D721Med (cell line): ENCODE measurements at regions not wholly inside any gene's neighbourhood (a gene's known extent, or its start where the extent isn't known, plus 50 kb on each side); places are given as distances from the start of the nearest gene placed in this dataset.

Experiments
- DNase-seq: peaks from one replicate; pipeline ENCODE4 v3.0.0; 2011; ENCODE audit warnings: low spot score; ENCODE audit not compliant: insufficient read length
- FAIRE-seq: peaks from 2 replicates; lab custom pipeline; 2011; peaks lifted over from hg19 to GRCh38; lab: Jason Lieb, UNC
- CTCF ChIP-seq: IDR thresholded peaks from 2 replicates; pipeline ENCODE4 v1.5.1; 2012; ENCODE audit warnings: mild to moderate bottlenecking, control low read depth; ENCODE audit not compliant: insufficient read depth; ENCODE audit errors: missing control alignments

- DNase-seq (no peak), FAIRE-seq (no peak)
- TF ChIP-seq CTCF, result no peak
Measured at GRCh38 chr5:130992095-130992494, 173.0 kb downstream of the HINT1 start.

DNA sequence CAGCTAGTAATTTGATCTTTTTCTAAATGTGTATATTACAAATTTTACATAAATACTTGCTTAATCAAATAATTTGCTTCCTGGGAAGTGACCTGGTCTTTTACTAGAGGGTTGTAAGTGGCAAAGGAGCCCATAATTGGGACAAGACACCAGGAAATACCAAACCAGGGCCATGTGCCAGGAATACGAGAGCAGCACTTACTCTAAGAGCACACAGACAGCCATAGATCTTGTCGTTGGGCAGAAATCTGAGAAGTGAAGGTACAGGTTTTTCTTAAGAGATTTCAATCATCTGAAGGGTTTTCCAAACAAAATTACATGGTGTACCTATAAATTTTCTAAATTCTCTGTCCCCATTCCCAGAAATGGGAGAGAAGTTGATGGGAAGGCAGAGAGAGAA lies 179.3 kb downstream of the HINT1 start:
- no peak for FAIRE-seq
- TF ChIP-seq CTCF, result no peak
- no peak for DNase-seq

DNA sequence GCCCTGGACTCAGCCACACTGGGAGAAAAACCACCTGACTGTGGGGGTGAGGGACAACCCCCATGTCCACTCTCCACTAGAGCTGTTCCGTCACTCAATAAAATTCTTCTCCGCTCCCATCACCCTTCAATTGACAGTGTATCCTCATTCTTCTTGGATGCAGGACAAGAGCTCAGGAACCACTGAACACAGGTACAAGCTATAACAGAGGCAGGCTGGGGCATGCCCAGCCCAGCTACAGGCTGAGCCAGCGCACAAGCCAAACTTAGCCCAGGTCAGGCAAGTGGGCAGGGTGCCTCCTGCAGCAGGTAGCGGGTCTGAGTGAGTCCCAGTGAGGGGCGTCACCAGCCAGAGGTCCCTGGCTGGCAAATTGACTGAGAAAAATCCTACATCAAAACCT lies 183.4 kb downstream of the HINT1 start:
- no peak for DNase-seq
- no peak for TF ChIP-seq CTCF
- no peak for FAIRE-seq

- DNase-seq (no peak), FAIRE-seq (no peak)
- TF ChIP-seq CTCF, result no peak
Measured at GRCh38 chr5:130978475-130978874, 186.6 kb downstream of the HINT1 start.

DNA sequence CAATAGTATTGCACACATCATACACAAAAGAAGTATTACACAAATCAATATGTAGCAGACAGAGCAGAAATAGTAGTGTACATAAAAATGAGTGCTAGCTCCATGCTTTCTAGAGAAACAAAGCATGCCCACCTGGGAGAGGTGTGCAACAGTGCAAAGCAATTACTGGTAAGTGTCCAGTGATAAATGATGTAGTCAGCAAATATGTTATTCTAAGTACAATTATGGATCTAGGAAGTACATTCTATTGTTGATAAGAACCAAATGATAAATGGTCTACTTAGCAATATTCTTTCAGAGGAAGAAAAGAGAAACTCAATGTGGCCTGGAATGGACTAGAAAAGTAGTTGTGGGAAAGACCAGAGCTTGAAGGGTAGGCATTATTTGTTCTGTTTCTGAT lies 188.6 kb downstream of the HINT1 start:
- DNase-seq (no peak), FAIRE-seq (no peak)
- no peak for TF ChIP-seq CTCF

DNA sequence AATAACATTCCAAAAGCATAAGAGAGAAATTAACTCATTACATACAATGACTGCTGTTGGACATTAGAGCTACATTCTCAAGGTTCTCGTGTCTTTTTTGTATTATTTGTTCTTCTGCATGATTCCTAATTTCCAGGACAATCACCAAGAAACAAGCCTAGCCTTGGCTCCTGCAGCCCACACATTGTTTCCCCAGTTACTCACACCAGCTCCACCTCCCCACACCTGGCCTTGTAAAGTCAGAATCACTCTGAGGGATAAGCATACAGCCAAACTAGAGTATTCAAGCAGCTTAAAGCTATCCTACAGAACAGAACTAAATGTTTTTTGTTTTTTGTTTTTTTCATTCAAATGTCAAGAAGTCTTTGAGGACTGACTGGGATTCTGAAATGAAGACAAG lies 189.2 kb downstream of the HINT1 start:
- TF ChIP-seq CTCF, result no peak
- DNase-seq (no peak), FAIRE-seq (no peak)

DNA sequence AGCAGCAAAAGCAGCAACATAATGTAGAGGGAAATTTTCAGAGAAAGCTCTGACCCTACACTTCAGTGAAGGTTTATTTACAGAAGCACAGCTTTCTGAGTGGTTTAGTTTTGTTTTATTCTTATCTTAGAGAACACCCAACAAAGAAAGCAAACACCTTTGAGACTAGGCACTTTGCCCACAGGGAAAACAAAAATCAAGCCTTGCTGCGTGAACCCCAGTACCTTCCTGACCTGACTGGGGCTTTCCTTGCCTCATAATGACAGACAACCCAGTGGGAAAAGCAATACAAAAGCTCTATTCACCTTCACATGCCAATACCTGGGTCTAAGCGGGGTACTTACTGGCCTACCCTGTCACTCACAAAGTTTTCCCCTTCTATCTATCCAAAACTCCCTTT lies 189.8 kb downstream of the HINT1 start:
- no peak for DNase-seq
- no peak for FAIRE-seq
- no peak for TF ChIP-seq CTCF
